ENCODE measurements at regions not wholly inside any gene's neighbourhood (a gene's known extent, or its start where the extent isn't known, plus 50 kb on each side); places are given as distances from the start of the nearest gene placed in this dataset.

GRCh38 chr6:92130944-92131343, 1288.4 kb downstream of the EPHA7 start:
- H3K23ac ChIP-seq (ENCODE audit: insufficient read length): no peak overlapping the region
- H3K18ac ChIP-seq (ENCODE audit: extremely low read depth, low read length): no peak overlapping the region
- H2AFZ ChIP-seq (ENCODE audit: low read length): no peak overlapping the region
- FAIRE-seq (no peak), DNase-seq (ENCODE audit: low read depth in 1 of 2, low spot score in 2 of 2) (no peak)
- no peak overlapping the region for H3K56ac ChIP-seq (replicated peaks; ENCODE audit: insufficient read length, low read depth, low read length)
- no peak overlapping the region for H2BK15ac ChIP-seq (ENCODE audit: low read length)
- ChIA-PET POLR2A (ENCODE audit: partially characterized antibody) (no interaction called here), CTCF (ENCODE audit: partially characterized antibody) (no interaction called here)
- no peak overlapping the region for H2BK20ac ChIP-seq (ENCODE audit: low read length)
- peaks cover 0 to 4% (median 0%) of the 10 kb centered on the region in 4 experiments; a peak in 2 of 7 replicates for H3K4me1 ChIP-seq (replicated peaks in 1 of 4; ENCODE audit: control insufficient read depth in 3 of 4, insufficient read depth in 4 of 4, low read length in 3 of 4)
- H3K79me2 ChIP-seq (ENCODE audit: control insufficient read depth in 1 of 2, insufficient read depth in 2 of 2, low read length in 2 of 2): no peaks in the 10 kb centered on the region
- H3K9ac ChIP-seq (replicated peaks in 1 of 4; ENCODE audit: extremely low read depth in 1 of 4, low read depth in 3 of 4, low read length in 3 of 4): no peak overlapping the region
- H3K4me3 ChIP-seq (ENCODE audit: extremely low read depth in 1 of 4, insufficient read depth in 2 of 4, low read depth in 3 of 4, low read length in 4 of 4): no peak overlapping the region
- no peak overlapping the region for H4K91ac ChIP-seq (replicated peaks; ENCODE audit: insufficient read length, low read length)
- H4K5ac ChIP-seq (ENCODE audit: insufficient read length, low read depth, low read length): no peak overlapping the region
- H3K79me1 ChIP-seq (ENCODE audit: low read depth, low read length): no peaks in the 10 kb centered on the region
- no peak overlapping the region for H3K14ac ChIP-seq (ENCODE audit: insufficient read length)
- no peaks in the 10 kb centered on the region for H3K9me3 ChIP-seq (ENCODE audit: insufficient read depth in 2 of 2, low read depth in 1 of 2, low read length in 1 of 2)
- H2AK5ac ChIP-seq (ENCODE audit: low read depth, low read length): no peak overlapping the region
- no peak overlapping the region for H3K4ac ChIP-seq (replicated peaks; ENCODE audit: insufficient read length, low read depth, low read length)
- H3K27ac ChIP-seq (ENCODE audit: low read depth, low read length): no peak overlapping the region
- H2BK12ac ChIP-seq (ENCODE audit: low read depth, low read length): no peak overlapping the region
- H4K8ac ChIP-seq (ENCODE audit: extremely low read depth, insufficient read depth, low read length): no peak overlapping the region
- H3K4me2 ChIP-seq (ENCODE audit: insufficient read depth in 1 of 2, low read depth in 2 of 2, low read length in 2 of 2): no peak overlapping the region
- H2BK5ac ChIP-seq (ENCODE audit: low read depth, low read length): no peak overlapping the region
- no peaks in the 10 kb centered on the region for H4K20me1 ChIP-seq (replicated peaks in 1 of 2; ENCODE audit: control insufficient read depth in 1 of 2, insufficient read depth in 2 of 2, low read length in 2 of 2)
- no peaks in the 10 kb centered on the region for H3K36me3 ChIP-seq (ENCODE audit: control insufficient read depth in 2 of 4, insufficient read depth in 4 of 4, low read length in 3 of 4)
- WGBS, 2 experiments (ENCODE audit: extremely low coverage in 1 of 2, insufficient coverage in 1 of 2, insufficient read length in 1 of 2, insufficient replicate concordance in 2 of 2, low coverage in 1 of 2, low lambda C conversion rate in 2 of 2, missing lambda C conversion rate in 1 of 2): 88% methylated on average over 2 of the region's 2 CpGs; no CpG with 5 or more reads in 1 of the 2 experiments
- no peak overlapping the region for H2BK120ac ChIP-seq (replicated peaks; ENCODE audit: low read depth, low read length)
- H3K23me2 ChIP-seq (ENCODE audit: low read depth, low read length): no peaks in the 10 kb centered on the region; the same call in 1 of the 2 replicates
- no peaks in the 10 kb centered on the region for H3K27me3 ChIP-seq (replicated peaks in 1 of 4; ENCODE audit: control insufficient read depth in 3 of 4, extremely low read depth in 1 of 4, insufficient read depth in 3 of 4, low read length in 3 of 4)
- TF ChIP-seq EP300 (IDR thresholded peaks at IDR 0.05; ENCODE audit: borderline replicate concordance in 1 of 2, low read depth in 2 of 2, low read length in 2 of 2): no peak
- TF ChIP-seq GABPA (IDR thresholded peaks at IDR 0.05; ENCODE audit: borderline replicate concordance, insufficient read depth, low read length): no peak
- TF ChIP-seq RXRA (IDR thresholded peaks at IDR 0.05; ENCODE audit: insufficient read depth, low read depth, low read length): no peak
- no peak for TF ChIP-seq TAF7 (optimal IDR thresholded peaks at IDR 0.05; ENCODE audit: borderline replicate concordance, low read depth, low read length)
- TF ChIP-seq ASH2L (IDR thresholded peaks at IDR 0.05; ENCODE audit: low read length): no peak
- no peak for TF ChIP-seq KDM1A (IDR thresholded peaks at IDR 0.05; ENCODE audit: borderline replicate concordance, low read length)
- TF ChIP-seq KDM5A (IDR thresholded peaks at IDR 0.05; ENCODE audit: low read length): no peak
- TF ChIP-seq E2F6 (IDR thresholded peaks at IDR 0.05): no peak
- TF ChIP-seq POLR2AphosphoS5 (IDR thresholded peaks at IDR 0.05; ENCODE audit: low read depth, low read length): no peak
- TF ChIP-seq BRCA1 (IDR thresholded peaks at IDR 0.05; ENCODE audit: low read depth, low read length): no peak
- no peak for TF ChIP-seq POLR2A (IDR thresholded peaks at IDR 0.05; ENCODE audit: control extremely low read depth in 1 of 2, low read depth in 2 of 2, low read length in 2 of 2)
- no peak for TF ChIP-seq BCL11A (IDR thresholded peaks at IDR 0.05; ENCODE audit: low read depth in 2 of 2, low read length in 2 of 2)
- TF ChIP-seq USF2 (IDR thresholded peaks at IDR 0.05; ENCODE audit: low read length): no peak
- TF ChIP-seq POU5F1 (IDR thresholded peaks at IDR 0.05; ENCODE audit: low read depth, low read length): no peak

Measured in H1 (cell line).